Right hindlimb (tissue), 1 donor: ENCODE measurements at regions not wholly inside any gene's neighbourhood (a gene's known extent, or its start where the extent isn't known, plus 50 kb on each side); places are given as distances from the start of the nearest gene placed in this dataset.

ENCODE experiments used
- DNase-seq: peaks from one replicate; pipeline ENCODE4 v3.0.0-alpha.2; 2018

DNA sequence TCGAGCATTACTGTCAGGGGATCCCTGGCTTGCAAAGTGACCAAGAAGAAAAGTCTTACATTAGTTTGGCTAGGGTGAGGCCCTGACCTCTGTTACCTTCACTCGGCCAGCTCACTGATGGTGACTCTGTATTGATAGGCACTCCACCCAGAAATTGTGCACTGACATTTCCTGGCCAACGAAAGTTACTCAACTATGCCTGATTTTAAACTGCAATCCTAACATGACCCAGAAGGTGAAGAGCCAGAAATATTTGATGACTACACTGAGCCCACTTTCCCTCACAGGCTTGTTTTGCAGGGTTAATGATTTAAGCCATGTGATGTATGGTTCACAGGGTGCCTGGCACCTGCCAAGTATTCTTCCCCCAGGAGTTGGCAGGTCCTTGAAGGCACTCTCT lies 208.2 kb upstream of the MAF start:
- no peak for DNase-seq

GRCh38 chr16:79806757-79807156 lies 206.2 kb upstream of the MAF start:
- no peak for DNase-seq

DNA sequence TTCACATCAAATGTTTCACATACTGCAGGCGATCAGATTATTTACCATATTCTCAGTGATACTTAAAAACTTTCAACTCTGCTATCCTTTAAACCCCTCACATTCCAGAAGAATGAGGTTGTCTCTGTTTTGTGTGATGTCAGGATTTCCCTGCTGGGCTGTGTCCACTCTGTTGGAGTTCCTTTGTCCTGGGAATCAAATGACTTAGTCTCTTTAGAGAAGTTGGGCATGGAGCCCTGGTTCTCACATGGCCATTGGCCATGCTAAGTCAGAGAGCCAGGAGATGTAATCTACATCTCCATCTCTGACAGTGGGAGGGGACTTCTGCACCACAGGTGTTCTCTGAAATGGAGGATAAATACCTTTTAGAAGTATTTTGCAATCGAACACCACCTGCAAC lies 205.1 kb upstream of the MAF start:
- DNase-seq: no peak

- DNase-seq: no peak
Measured at GRCh38 chr16:79801646-79802045, 201.1 kb upstream of the MAF start.

- DNase-seq: no peak
Measured at GRCh38 chr16:79800016-79800608, 199.6 kb upstream of the MAF start.

- no peak for DNase-seq
Measured at GRCh38 chr16:79798416-79799053, 198.0 kb upstream of the MAF start.

DNA sequence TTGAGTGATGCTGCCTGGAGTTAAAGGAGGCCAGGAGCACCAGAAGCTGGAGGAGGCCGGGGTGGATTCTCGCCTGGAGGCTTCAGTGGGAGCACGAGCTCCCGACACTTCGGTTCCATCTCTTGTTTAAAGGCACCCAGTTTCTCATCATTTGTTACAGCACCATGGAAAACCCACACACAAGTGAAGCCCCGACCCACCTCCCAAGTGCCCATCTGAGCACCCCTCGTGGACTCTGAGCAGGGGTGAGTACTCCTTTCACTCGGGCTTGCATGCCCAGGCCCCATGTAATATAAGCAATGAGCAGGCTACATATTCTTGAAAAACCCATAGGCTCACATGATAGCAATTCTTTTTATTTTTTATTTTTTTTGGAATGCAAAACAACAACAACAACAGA lies 196.9 kb upstream of the MAF start:
- no peak for DNase-seq

GRCh38 chr16:79795556-79795955 lies 195.0 kb upstream of the MAF start:
- no peak for DNase-seq

DNA sequence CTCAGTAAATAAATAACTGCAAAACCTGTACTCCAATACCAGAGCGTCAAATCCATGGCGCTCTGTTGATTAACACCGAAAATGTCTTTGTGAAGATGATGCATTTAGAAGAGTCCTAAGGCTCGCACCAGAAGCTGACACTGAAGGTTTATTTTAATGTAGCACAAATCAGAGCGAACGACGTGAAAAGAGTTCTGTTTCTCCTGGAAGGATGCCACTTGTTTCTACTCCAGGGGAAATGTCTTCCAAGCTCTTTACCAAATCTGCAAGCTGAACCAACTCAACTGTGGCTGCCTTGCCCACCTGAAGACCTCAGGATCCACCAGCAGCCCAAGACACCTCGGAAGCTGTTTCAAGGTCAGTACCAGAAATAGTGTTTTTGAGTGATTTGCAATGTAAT lies 194.4 kb upstream of the MAF start:
- DNase-seq: no peak

GRCh38 chr16:79792664-79793351 lies 192.3 kb upstream of the MAF start:
- peak; percentile 77 for DNase-seq

DNA sequence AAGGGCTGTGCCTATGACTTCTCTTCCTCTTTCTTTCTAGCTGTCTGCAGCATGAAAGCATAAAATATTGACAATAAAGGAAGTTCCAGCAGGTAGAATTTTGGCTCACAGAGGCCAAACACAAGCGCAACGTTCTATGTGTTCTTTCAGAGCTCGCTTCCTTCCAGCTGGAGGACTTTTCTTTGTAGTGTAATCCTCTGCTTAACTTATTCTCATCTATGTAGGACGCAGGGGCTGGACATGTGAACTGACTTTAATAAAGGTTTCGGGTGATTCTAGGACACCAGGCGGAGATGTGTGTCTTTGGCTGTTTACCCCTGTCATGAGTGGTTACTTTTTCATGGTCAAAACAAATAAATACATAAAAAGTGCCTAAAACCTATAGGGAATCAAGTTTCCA lies 191.5 kb upstream of the MAF start:
- no peak for DNase-seq

GRCh38 chr16:79790854-79791253 lies 190.3 kb upstream of the MAF start:
- DNase-seq: no peak

DNA sequence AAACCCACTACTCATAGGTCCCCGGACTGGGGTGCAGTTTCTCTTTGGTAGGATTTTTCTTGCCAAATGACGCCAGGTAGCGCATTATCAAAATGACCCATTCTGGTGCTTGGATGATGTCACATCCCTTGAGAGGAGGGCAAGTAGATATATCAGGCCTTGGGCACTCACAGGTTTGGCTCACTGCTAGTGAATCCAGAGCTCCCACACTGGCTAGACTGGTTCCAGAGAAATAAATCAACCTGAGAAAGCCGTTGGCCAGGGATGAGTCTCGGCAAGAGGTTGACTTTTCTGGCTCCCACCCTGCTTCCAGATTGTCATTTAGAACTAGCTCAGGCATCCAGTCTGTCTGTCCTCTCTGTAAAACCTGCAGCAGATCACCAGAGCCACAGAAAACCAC lies 188.4 kb upstream of the MAF start:
- no peak for DNase-seq

GRCh38 chr16:79786389-79786788 lies 185.9 kb upstream of the MAF start:
- DNase-seq: no peak

- no peak for DNase-seq
Measured at GRCh38 chr16:79784007-79784406, 183.5 kb upstream of the MAF start.

DNA sequence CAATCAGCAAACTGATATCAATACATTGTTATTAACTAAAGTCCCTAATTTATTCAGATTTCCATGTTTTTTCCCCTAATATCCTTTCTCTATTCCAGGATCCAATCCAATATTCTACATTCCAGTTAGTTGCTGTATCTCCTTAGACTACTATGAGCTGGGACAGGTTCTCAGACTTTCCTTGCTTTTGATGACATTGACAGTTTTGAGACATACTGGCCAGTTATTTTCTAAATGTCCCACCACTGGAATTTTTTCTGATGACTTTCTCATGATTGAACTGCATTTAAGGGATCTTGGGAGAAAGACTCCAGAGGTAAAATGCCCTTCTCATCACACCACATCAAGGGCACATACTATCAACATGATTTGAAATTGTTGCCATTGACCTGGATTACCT lies 177.1 kb upstream of the MAF start:
- DNase-seq: no peak

DNA sequence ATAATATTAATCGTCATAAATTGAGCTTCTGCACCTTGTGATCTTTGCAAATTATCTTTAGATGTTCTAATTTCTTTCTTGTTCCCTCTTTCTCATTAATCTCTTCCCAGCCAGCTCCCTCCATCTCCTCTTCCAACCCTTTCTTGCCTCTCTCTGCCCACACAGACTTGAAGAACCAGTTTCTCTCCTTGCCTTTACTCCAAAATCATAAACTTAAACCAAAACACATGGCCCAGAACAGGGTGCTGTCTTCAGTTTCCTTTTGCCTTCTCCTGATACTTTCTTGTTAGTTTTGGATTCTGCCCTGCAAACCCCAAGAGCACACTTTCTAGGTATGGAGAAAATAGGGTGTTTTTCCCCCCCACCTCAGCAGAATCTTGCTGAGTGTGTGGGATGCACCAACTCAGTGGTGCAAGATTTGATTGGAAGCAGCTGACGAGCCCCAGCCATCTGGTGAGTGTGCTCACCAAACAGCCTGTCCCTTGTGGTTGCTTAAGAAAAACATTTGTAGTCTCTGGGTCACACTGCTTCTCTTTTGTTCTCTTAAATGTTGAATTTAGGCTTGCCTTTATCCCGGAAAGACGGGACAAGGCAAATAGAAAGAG lies 175.8 kb upstream of the MAF start:
- no peak for DNase-seq

DNA sequence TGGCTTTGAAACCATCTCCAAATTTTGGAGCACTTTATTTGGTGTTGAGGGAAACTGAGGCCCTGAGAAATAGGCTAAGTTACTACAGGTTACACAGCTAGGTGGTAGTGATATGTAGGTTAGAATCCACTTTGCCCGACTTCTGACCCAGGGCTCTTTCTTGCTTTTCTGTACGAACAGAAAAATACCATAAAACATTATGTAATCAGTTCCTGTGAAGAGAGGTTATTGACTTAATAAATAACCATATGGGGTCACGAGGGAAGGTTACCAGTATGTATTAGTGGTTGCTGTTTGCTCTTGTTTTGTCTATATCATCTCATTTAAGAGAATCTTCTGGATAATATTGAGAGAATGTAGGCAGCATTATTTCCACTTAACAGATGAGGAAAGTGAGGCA lies 172.2 kb upstream of the MAF start:
- no peak for DNase-seq

- no peak for DNase-seq
Measured at GRCh38 chr16:79772048-79772447, 171.5 kb upstream of the MAF start.

DNA sequence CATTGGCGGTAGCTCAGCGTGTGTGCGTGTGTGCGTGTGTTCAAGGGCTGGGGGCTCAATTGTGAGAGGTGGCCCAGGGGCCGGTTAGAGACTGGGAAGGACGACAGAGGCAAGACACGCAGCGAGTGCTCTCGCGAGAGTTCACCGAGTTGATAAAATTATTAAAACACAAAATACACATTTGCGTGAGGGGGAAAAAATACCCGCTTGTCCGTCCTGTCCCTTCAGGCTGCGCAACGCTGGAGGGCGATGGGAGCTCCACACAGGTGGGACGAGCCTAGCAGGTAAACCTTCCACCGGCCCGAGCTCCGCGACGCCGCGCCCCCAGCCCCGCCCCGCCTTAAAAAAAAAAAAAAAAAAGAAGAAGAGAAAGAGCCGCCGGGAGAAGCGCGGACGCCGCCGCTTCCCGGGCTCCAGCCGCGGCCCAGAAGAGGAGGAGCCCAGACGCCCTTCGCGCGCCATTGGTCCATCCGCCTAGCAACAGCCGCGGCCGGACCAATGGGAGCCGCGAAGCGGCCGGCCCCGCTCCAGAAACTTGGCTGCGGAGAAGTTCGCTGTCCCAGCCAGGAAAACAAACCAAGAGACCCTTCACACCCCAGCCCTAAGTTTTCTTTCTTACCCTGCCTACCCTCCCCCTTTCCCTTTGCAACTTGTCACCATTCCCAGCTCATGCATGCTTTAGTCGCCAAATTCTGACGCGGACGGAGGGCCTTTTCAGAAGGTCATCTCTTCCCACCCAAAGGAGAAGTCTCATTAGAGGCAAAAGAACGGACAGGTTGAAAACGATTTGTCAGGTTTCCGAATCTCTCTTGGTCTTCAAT lies 169.9 kb upstream of the MAF start:
- DNase-seq: peak; percentile 95

- DNase-seq: no peak
Measured at GRCh38 chr16:79769928-79770243, 169.3 kb upstream of the MAF start.

DNA sequence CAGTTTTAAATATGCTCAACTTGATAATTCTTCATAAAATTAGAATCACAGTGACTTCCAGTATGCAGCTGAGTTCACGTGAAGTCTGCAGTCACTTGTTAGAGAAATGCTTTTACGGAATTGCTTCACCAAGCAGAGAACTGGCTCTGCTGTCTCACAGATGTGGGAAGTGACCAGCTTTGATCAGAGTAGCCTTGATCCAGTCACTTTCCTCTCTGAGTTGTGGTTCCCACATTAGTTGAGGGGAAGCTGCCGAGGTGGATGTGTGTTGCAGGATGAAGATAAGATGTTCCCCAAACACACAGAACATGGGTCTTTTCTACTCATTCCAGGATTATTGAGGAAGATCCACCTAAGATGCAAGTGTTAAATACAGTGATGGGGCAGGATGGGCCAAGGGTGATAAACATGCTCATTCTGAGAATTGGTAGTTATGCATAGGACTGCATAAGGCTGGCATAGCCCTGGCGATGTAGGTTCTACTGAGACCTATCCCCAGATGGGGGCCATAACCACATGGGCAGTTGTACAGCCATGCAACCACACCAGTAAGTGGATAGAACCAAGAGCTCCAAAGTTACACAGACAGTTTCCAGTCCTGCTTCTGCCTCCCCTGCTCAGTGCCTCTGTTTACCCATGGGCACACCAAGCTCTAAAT lies 168.9 kb upstream of the MAF start:
- no peak for DNase-seq
